Lower leg skin (tissue), 4 donors: ENCODE measurements at regions not wholly inside any gene's neighbourhood (a gene's known extent, or its start where the extent isn't known, plus 50 kb on each side); places are given as distances from the start of the nearest gene placed in this dataset.
"Not testable (repeated sequence)": the region's sequence is repeated elsewhere in the genome, so short reads cannot be mapped to it uniquely, and the experiment has no call there.

Experiments used
- DNase-seq, 2 donors: peaks; one replicate each; pipeline ENCODE4 v3.0.0-alpha.2; 2019; ENCODE audit warnings: low spot score in 2 of 2
- H3K4me3 ChIP-seq: fragments of 200-600 bp; sonication (generic); 2 replicates; pipeline ENCODE4 v1.5.1; 2017; ENCODE audit warnings: mild to moderate bottlenecking, low read depth; ENCODE audit not compliant: poor library complexity, severe bottlenecking
- CTCF ChIP-seq, 3 donors: fragments of 450-650 bp; IDR thresholded peaks; one replicate each; pipeline ENCODE4 v1.5.1; 2016; ENCODE audit warnings: antibody characterized with exemption in 3 of 3, mild to moderate bottlenecking in 3 of 3, moderate library complexity in 2 of 3
- POLR2A ChIP-seq, 2 donors: fragments of 450-650 bp; IDR thresholded peaks; one replicate each; pipeline ENCODE4 v1.6.1; 2016 to 2017; ENCODE audit warnings: antibody characterized with exemption in 2 of 2, mild to moderate bottlenecking in 1 of 2, moderate library complexity in 1 of 2
- WGBS, 2 donors: methylation state at CpG; one replicate each; pipeline ENCODE4 v1.1.5; 2018; 5-methylcytosine and 5-hydroxymethylcytosine counted together
- intact Hi-C: fragments of 100-400 bp; cut with DNase I; formaldehyde crosslinking; loops from one replicate; pipeline ENCODE4 v1.15.0; 2023; ENCODE audit warnings: low total_unique reads

DNA sequence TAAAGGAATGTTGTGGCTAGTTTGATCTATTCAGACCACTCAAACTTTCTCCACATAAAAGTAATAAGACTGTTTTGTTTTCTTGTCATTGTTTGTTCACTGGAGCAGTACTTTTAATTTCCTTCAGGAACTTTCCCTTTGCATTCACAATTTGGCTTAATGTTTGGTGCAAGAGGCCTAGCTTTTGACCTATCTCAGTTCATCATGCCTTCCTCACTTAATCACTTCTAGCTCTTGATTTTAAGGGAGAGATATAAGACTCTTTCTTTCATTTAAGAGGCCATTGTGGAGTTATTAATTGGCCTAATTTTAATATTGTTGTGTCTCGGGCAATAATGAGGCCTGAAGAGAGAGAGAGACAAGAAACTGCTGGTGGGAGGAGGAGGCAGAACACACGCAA is 371.7 kb upstream of the DEPDC1 start:
- no peak overlapping the region for H3K4me3 ChIP-seq
- DNase-seq: no peak
- TF ChIP-seq POLR2A (IDR thresholded peaks at IDR 0.05) (no peak), CTCF (IDR thresholded peaks at IDR 0.05) (no peak)
- intact Hi-C loops: no loop called here
- 86 to 91% methylated on average over 2 of the region's 2 CpGs for WGBS, 2 donors

DNA sequence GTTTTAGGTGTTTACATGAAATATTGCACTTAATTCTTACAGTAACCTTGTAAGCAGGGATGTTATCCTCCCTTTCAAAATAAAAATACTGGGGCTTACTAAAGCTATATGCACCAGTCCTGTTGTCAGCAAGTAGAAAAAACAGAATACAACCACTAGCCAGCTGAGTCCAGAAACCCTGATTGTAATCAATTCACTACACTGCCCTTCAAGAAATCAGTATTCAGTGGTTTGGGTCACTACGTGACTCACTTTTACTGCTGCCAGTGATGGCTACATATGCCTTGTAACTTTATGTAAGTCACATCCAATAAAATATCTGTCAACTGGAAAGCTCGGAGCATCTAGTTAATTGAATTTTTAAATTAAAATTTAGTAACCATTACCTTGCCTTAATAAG is 376.3 kb upstream of the DEPDC1 start:
- 79 to 87% methylated on average over 2 of the region's 2 CpGs for WGBS, 2 donors
- intact Hi-C loops: no loop called here
- TF ChIP-seq CTCF (IDR thresholded peaks at IDR 0.05) (no peak), POLR2A (IDR thresholded peaks at IDR 0.05) (no peak)
- no peak for DNase-seq
- H3K4me3 ChIP-seq: no peak overlapping the region

GRCh38 chr1:68881330-68882194 is 384.7 kb upstream of the DEPDC1 start:
- H3K4me3 ChIP-seq, intact Hi-C loops, DNase-seq: not testable (repeated sequence)
- 91 to 92% methylated on average over 27 to 29 of the region's 29 CpGs for WGBS, 2 donors

DNA sequence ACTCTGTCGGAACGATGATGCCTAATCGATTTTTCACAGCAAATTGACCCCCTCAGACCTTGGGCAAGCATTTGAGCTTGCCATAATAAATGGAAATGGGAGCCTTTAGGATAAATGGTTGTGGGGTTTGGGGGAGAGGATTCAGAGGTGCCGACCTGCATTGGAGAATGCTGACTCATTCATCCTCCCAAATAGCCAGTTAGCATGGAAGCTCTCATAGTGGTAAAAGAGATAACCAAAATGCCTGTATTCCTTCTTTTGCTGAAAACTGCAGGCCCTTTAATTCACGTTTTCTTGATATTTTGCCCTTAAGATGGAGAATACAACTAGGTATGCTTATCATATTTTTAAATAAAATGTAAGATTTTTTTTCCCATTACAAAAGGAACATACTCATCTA is 392.6 kb upstream of the DEPDC1 start:
- DNase-seq: no peak
- no peak overlapping the region for H3K4me3 ChIP-seq
- intact Hi-C loops: no loop called here
- 78 to 88% methylated on average over 5 of the region's 5 CpGs for WGBS, 2 donors
- TF ChIP-seq CTCF (IDR thresholded peaks at IDR 0.05) (no peak), POLR2A (IDR thresholded peaks at IDR 0.05) (no peak)

- no peak overlapping the region for H3K4me3 ChIP-seq
- WGBS, 2 donors: 81% methylated on average over 3 of the region's 3 CpGs
- DNase-seq: no peak
- TF ChIP-seq POLR2A (IDR thresholded peaks at IDR 0.05) (no peak), CTCF (IDR thresholded peaks at IDR 0.05) (no peak)
- intact Hi-C loops: loop anchor here (5.0 kb wide), 1 partner anchor 267 kb away; no protein-coding TSS in a partner anchor
Observed at GRCh38 chr1:68890736-68891135, 393.9 kb upstream of the DEPDC1 start.

DNA sequence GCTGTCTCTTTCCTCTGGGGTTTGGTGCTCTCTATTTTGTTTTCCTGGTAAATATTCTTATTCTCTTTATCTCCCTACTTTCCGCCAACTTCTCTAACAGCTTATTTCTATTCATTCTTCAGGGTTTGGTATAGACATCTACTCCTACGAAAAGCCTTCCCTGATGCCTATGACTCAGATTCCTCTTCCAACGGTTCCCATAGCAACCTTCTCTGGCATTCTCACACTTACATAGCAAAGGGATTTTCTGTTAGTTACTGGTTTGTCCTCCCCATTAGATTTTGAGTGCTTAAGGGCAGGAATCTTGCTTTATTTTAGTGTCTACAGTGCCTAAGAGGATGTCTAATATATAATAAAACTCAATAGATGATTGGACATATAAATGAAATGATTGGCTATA is 407.6 kb upstream of the DEPDC1 start:
- DNase-seq: no peak
- TF ChIP-seq POLR2A (IDR thresholded peaks at IDR 0.05) (no peak), CTCF (IDR thresholded peaks at IDR 0.05) (no peak)
- 60 to 71% methylated on average over 3 of the region's 3 CpGs for WGBS, 2 donors
- no peak overlapping the region for H3K4me3 ChIP-seq
- intact Hi-C loops: no loop called here
